Vagina (tissue), 2 donors: ENCODE measurements at regions not wholly inside any gene's neighbourhood (a gene's known extent, or its start where the extent isn't known, plus 50 kb on each side); places are given as distances from the start of the nearest gene placed in this dataset.

Experiments
- DNase-seq, 2 donors: peaks; one replicate each; pipeline ENCODE4 v3.0.0-alpha.2; 2017; ENCODE audit errors: extremely low spot score in 2 of 2
- H3K27ac ChIP-seq: fragments of 200-600 bp; sonication (generic); one replicate; pipeline ENCODE4 v1.5.1; 2019
- H3K27me3 ChIP-seq: fragments of 200-600 bp; sonication (generic); one replicate; pipeline ENCODE4 v1.5.1; 2019
- H3K36me3 ChIP-seq, 2 donors: fragments of 200-600 bp; sonication (generic); one replicate each; pipeline ENCODE4 v1.5.1; 2017 to 2019
- H3K4me1 ChIP-seq: fragments of 200-600 bp; sonication (generic); one replicate; pipeline ENCODE4 v1.5.1; 2019
- H3K4me3 ChIP-seq, 2 donors: fragments of 200-600 bp; sonication (generic); 1 replicate in 1 of 2; 2 replicates in 1 of 2; pipeline ENCODE4 v1.5.1; 2016 to 2019
- H3K9me3 ChIP-seq: fragments of 200-600 bp; sonication (generic); one replicate; pipeline ENCODE4 v1.5.1; 2019
- POLR2A ChIP-seq, 2 donors: fragments of 450-650 bp; IDR thresholded peaks; one replicate each; pipeline ENCODE4 v1.6.1; 2017; ENCODE audit warnings: antibody characterized with exemption in 2 of 2, mild to moderate bottlenecking in 2 of 2, moderate library complexity in 2 of 2
- POLR2AphosphoS5 ChIP-seq, 2 donors: sonication (generic); formaldehyde crosslinking; IDR thresholded peaks; one replicate each; pipeline ENCODE4 v1.9.0; 2017; ENCODE audit warnings: antibody characterized with exemption in 2 of 2, mild to moderate bottlenecking in 2 of 2, low read depth in 1 of 2; ENCODE audit not compliant: insufficient read depth in 1 of 2
- intact Hi-C: fragments of 100-400 bp; cut with DNase I; formaldehyde crosslinking; loops from one replicate; pipeline ENCODE4 v1.15.1; 2023
- TF ChIP-seq, protein P1 (sequence below), 3 experiments: fragments of 450-650 bp in 2 of 3; fragments of 200-600 bp in 1 of 3; sonication (generic) in 1 of 3; IDR thresholded peaks; one replicate each; pipeline ENCODE4 v1.5.1; 2017 to 2019; ENCODE audit warnings: antibody characterized with exemption in 3 of 3, mild to moderate bottlenecking in 2 of 3, moderate library complexity in 2 of 3

GRCh38 chr6:120103618-120104017 is 754.1 kb upstream of the MAN1A1 start:
- Histone ChIP-seq H3K36me3 (no peaks in the 10 kb centered on the region), H3K27me3 (no peaks in the 10 kb centered on the region), H3K27ac (no peak overlapping the region), H3K4me3 (no peak overlapping the region), H3K4me1 (no peaks in the 10 kb centered on the region), H3K9me3 (no peaks in the 10 kb centered on the region)
- TF ChIP-seq, protein P1, sequence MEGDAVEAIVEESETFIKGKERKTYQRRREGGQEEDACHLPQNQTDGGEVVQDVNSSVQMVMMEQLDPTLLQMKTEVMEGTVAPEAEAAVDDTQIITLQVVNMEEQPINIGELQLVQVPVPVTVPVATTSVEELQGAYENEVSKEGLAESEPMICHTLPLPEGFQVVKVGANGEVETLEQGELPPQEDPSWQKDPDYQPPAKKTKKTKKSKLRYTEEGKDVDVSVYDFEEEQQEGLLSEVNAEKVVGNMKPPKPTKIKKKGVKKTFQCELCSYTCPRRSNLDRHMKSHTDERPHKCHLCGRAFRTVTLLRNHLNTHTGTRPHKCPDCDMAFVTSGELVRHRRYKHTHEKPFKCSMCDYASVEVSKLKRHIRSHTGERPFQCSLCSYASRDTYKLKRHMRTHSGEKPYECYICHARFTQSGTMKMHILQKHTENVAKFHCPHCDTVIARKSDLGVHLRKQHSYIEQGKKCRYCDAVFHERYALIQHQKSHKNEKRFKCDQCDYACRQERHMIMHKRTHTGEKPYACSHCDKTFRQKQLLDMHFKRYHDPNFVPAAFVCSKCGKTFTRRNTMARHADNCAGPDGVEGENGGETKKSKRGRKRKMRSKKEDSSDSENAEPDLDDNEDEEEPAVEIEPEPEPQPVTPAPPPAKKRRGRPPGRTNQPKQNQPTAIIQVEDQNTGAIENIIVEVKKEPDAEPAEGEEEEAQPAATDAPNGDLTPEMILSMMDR (IDR thresholded peaks at IDR 0.05): no peak
- TF ChIP-seq POLR2A (IDR thresholded peaks at IDR 0.05) (no peak), POLR2AphosphoS5 (IDR thresholded peaks at IDR 0.05; ENCODE audit: insufficient read depth in 1 of 2, low read depth in 1 of 2) (no peak)
- no peak for DNase-seq
- intact Hi-C loops: no loop called here

DNA sequence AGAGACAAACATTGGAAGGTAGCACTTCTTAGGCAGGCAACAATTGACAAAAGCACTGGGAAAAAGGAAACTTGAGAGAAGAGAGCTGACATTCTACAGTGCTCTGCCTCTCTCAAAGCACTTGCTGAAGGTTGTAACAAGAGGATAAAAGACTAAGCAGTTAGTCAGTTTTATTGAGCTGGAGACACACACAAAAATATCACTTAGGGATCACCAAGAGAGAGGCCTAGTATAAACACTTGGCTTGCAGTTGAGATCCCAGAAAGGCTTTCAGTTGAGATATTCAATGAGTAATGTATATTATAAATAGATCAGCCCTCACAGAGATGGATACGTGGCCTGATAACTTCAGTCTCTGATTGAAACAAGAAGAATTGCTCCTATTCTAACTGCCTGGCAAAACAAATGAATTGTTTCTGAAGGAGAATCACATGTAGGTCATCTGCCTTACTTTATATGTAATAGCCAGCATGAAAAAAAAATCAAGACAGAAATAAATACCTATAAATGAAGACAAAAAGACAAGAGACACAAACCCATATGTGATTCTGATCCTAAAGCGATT is 747.2 kb upstream of the MAN1A1 start:
- Histone ChIP-seq H3K4me3 (no peak overlapping the region), H3K27ac (no peak overlapping the region), H3K4me1 (no peaks in the 10 kb centered on the region), H3K27me3 (no peaks in the 10 kb centered on the region), H3K9me3 (no peaks in the 10 kb centered on the region), H3K36me3 (no peaks in the 10 kb centered on the region)
- intact Hi-C loops: no loop called here
- TF ChIP-seq POLR2A (IDR thresholded peaks at IDR 0.05): no peak
- TF ChIP-seq, protein P1 (IDR thresholded peaks at IDR 0.05): no peak
- TF ChIP-seq POLR2AphosphoS5 (IDR thresholded peaks at IDR 0.05; ENCODE audit: insufficient read depth in 1 of 2, low read depth in 1 of 2): no peak
- no peak for DNase-seq

GRCh38 chr6:120083186-120083585 is 733.6 kb upstream of the MAN1A1 start:
- intact Hi-C loops: no loop called here
- no peak for DNase-seq
- no peaks in the 10 kb centered on the region for H3K9me3 ChIP-seq

DNA sequence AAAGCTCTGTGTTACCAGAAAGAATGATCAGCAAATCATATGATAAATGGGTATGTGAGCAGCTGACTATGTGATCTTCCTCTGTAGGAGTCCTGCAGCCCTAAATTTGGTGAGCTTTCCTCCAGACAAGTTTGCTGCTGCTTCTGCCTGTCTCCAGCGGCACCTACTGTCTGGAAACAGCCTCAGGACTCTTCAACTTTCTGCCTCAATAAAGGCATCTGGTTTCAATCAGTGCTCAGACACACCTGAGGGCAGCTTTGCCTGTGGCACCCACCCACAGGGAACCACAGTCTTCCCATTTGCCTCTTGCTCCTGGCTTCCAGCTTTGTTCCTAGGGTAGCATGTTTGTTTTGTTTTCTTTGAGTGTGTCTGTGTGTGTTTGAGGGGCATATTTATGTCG is 727.9 kb upstream of the MAN1A1 start:
- Histone ChIP-seq H3K27ac (no peak overlapping the region), H3K4me3 (no peak overlapping the region), H3K9me3 (no peaks in the 10 kb centered on the region), H3K4me1 (no peaks in the 10 kb centered on the region), H3K36me3 (no peaks in the 10 kb centered on the region), H3K27me3 (no peaks in the 10 kb centered on the region)
- DNase-seq: no peak
- intact Hi-C loops: no loop called here
- TF ChIP-seq, protein P1 (IDR thresholded peaks at IDR 0.05): no peak
- TF ChIP-seq POLR2AphosphoS5 (IDR thresholded peaks at IDR 0.05; ENCODE audit: insufficient read depth in 1 of 2, low read depth in 1 of 2) (no peak), POLR2A (IDR thresholded peaks at IDR 0.05) (no peak)

More at GRCh38 chr6:120083186-120083585, 733.6 kb upstream of the MAN1A1 start:
- TF ChIP-seq POLR2AphosphoS5 (IDR thresholded peaks at IDR 0.05; ENCODE audit: insufficient read depth in 1 of 2, low read depth in 1 of 2): no peak
- TF ChIP-seq POLR2A (IDR thresholded peaks at IDR 0.05): no peak
- TF ChIP-seq, protein P1 (IDR thresholded peaks at IDR 0.05): no peak
- H3K4me1 ChIP-seq: no peaks in the 10 kb centered on the region
- H3K27me3 ChIP-seq: no peaks in the 10 kb centered on the region
- no peak overlapping the region for H3K4me3 ChIP-seq
- H3K36me3 ChIP-seq: no peaks in the 10 kb centered on the region
- no peak overlapping the region for H3K27ac ChIP-seq

DNA sequence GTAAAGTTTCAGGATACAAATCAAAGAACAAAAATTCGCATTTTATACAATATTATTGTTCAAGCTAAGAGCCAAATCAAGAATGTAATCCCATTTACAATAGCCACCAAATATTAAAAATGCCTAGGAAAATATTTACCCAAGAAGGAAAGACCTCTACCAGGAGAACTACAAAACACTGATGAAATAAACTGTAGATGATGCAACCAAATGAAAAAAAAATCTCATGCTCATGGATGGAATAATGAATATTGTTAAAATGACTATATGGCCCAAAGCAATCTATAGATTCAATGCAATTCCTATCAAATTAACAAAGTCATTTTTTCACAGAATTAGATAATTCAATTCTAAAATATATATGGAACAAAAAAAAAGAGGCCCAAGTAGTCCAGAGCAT is 708.8 kb upstream of the MAN1A1 start:
- TF ChIP-seq POLR2AphosphoS5 (IDR thresholded peaks at IDR 0.05; ENCODE audit: insufficient read depth in 1 of 2, low read depth in 1 of 2) (no peak), POLR2A (IDR thresholded peaks at IDR 0.05) (no peak)
- TF ChIP-seq, protein P1 (IDR thresholded peaks at IDR 0.05): no peak
- Histone ChIP-seq H3K27me3 (no peaks in the 10 kb centered on the region), H3K4me1 (no peaks in the 10 kb centered on the region), H3K4me3 (no peak overlapping the region), H3K36me3 (no peaks in the 10 kb centered on the region), H3K9me3 (no peaks in the 10 kb centered on the region), H3K27ac (no peak overlapping the region)
- intact Hi-C loops: no loop called here
- no peak for DNase-seq
